Kidney tubule cell (primary cell): ENCODE measurements at regions not wholly inside any gene's neighbourhood (a gene's known extent, or its start where the extent isn't known, plus 50 kb on each side); places are given as distances from the start of the nearest gene placed in this dataset.

Experiments
- DNase-seq: peaks from one replicate; pipeline ENCODE4 v3.0.0-alpha.2; 2018; ENCODE audit warnings: low spot score

DNA sequence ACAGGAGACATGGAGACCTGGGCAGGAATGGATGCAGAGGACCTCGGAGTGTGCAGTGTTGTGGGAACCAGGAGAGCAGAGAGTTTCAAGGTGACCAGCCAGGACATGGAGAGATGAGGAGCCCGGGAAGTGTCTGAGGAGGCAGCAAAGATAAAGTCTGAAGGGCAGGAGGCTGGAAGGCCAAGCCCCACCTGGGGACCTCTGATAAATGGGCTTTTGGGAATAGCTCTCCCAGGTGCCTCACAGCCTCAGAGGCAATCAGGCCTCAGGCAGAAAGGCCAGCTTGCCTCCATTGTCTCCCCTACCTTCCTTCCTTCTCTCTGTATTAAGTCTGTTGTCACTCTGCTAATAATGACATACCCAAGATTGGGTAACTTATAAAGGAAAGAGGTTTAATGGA is 97.5 kb upstream of the TPM1 start:
- no peak for DNase-seq

GRCh38 chr15:62945760-62946159 is 96.8 kb upstream of the TPM1 start:
- no peak for DNase-seq

DNA sequence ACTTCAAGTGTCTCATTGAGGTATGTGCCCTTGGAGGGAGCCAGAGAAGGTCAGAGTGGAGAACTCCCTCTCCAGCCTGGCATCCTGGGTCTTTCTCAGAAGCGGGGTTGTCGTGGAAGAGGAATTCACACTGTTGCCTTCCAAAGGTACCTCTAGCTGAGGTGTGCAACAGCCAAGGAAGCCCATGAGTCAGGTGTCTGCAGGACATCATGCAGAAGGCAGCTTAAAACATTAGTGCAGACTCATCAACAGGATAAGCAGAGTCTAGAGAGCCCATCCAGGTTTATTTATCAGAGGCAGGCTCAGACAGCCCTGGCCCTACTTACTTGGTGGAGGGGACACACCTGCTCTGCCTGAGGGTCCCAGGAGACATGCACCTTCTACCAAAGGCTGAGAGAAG is 95.6 kb upstream of the TPM1 start:
- peak; percentile 61 for DNase-seq

- no peak for DNase-seq
Observed at GRCh38 chr15:62950462-62950931, 92.0 kb upstream of the TPM1 start.

- DNase-seq: no peak
Observed at GRCh38 chr15:62951481-62951880, 91.1 kb upstream of the TPM1 start.

DNA sequence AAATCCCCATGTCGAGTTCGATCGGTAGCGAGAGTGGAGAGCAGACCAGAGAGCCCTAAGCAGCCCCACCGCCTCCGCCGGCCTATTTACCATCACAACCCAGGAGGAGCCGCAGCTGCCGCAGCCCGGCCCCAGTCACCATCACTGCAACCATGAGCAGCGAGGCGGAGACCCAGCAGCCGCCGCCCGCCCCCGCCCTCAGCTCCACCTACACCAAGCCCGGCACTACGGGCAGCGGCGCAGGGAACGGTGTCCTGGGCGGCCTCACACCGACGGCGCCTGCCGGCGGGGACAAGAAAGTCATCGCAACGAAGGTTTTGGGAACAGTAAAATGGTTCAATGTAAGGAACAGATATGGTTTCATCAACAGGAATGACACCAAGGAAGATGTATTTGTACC is 89.5 kb upstream of the TPM1 start:
- peak; percentile 56 for DNase-seq

DNA sequence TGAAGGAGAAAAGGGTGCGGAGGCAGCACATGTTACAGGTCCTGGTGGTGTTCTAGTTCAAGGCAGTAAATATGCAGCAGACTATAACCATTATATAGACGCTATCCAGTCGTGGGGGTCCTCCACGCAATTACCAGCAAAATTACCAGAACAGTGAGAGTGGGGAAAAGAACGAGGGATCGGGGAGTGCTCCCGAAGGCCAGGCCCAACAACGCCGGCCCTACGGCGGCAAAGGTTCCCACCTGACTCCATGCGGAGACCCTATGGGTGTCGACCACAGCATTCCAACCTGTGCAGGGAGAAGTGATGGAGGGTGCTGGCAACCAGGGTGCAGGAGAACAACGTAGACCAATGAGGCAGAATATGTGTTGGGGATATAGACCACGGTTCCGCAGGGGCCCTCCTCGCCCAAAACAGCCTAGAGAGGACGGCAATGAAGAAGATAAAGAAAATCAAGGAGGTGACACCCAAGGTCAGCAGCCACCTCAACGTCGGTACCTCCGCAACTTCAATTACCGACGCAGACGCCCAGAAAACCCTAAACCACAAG is 89.0 kb upstream of the TPM1 start:
- DNase-seq: no peak

DNA sequence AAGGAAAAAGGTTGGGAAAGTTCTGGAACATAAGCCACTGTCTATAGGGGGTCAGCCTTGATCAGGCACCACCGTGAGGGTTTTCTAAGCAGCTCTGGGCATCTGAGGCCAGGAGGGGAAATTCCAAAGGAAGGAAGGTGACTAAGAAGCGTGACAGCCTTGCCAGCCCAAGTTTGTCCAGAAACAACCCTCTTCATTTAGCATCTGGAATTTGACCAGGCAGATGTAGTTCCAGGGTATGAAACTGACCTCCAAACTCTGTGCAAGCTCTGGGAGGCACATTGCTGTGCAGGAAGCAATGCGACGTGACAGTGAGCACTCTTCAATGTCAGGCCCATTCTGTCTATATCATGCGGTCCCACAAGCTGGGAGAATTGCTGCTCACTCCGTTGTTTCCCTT is 85.4 kb upstream of the TPM1 start:
- DNase-seq: peak; percentile 92

GRCh38 chr15:62958528-62959363 is 83.8 kb upstream of the TPM1 start:
- DNase-seq: peak; percentile 63

- no peak for DNase-seq
Observed at GRCh38 chr15:62961134-62961533, 81.4 kb upstream of the TPM1 start.

DNA sequence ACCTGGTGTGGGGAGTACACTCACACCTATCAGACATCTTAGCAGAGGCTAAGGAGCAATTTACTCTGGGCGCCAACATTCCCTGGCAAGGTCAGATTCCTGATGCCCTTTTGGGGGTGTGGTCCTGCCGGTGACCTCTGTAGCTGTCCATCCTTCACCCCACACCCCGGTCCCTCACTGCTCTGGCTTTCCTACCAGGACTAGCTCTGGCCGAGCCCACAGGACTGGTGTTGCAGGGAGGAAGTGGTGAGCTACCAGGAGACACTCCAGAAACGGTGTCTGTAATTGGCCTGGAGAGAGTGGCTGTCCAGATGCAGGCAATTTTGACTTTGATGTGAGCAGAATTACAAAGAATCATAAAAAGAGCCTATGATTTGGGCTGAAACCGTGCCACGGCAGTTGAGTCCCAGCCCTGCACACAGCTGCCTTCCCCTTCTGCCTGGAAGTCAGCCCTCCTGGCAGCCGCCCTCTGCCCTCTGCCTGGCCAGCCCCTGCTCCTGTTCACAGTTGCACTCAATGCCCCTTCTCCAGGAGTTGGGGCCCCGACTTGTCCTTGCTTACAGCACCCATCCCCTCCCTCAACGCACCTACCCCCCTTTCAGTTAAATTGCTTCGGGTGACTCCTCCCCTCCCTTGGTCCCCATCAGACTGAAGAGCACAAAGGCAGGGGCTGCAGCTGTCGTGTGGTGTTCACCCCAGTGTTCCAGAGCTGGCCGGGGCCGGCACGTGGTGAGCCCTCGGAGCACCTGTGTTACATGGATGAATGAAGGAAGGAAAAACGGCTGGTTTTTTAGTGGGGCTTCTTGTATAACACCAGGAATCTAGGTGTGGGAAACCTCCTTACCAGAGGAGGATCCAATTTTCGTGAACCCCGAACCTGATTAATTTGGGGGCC is 80.2 kb upstream of the TPM1 start:
- no peak for DNase-seq

DNA sequence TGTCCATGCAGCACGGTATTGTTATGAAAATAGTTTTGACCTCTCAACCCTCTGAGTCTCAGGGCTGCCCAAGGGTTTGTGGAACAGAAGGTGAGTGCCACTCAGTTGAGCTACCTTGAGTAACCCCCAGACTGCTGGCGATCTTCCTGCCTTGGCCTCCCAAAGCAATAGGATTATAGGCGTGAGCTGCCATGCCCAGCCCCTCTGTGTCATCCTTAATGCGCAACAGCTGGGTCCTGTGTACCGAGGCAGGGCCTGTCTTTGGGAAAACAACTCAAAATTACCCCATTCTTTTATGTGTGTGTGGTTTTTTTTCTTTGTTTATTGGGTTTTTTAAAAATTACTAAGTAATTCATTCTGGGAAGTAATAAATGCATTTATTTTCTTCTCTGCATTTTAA is 78.3 kb upstream of the TPM1 start:
- no peak for DNase-seq

DNA sequence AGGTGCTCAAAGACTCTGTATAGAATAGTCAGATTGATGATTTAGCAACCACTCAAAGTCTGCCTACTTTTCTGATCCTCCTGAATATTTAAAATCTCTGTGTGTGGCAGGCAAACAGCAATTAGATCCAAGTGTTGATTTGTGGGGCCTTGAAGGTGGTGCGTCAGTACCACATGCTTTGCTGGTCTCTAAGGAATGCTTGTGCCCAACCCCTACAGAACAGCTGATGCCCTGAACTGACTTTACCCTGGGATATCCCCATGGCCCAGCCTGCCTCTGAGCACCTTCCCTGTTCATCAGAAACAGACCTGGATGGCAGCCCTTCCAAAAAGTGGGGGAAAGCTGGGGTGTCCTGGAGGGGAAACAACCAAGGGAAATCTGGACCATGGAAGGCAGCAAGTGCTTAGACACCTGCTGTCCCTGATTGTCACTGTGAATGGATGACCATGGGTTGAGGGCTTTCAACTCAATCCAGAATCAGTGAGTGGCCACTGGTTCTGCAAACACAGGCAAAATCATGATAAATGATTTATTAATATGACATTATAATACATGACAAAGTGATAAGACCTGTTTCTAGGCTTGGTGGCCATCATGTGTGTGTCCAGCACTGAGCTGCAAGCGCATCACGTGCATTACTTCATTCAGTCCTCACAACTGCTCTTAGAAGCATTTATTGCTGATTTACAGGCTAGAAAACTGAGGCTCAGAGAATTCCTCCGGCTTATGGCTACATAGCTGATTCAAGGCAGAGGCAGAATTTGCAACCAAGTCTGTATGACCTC is 76.1 kb upstream of the TPM1 start:
- no peak for DNase-seq

GRCh38 chr15:62968699-62969098 is 73.8 kb upstream of the TPM1 start:
- DNase-seq: no peak

GRCh38 chr15:62969442-62970089 is 73.0 kb upstream of the TPM1 start:
- peak; percentile 69 for DNase-seq

GRCh38 chr15:62972814-62973213 is 69.7 kb upstream of the TPM1 start:
- DNase-seq: peak; percentile 88

DNA sequence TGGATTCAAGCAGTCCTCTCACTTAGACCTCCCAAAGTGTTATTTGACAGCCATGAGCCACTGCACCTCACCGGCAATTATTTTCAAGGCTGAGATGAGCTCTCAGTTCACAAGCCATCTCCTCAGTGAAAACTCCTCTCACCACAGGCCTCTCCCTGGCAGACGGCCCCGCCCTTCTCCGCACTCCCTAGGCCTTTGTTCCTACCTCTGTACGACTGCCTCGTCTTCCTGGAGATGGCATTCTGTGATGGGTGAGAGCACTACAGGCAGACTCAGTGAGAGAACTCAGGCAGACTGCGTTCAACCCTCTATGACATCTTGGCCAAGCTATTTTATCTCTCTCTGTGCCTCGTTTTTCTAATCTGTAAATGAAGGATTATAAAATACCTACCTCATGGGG is 67.0 kb upstream of the TPM1 start:
- DNase-seq: peak; percentile 75

GRCh38 chr15:62976301-62976881 is 66.2 kb upstream of the TPM1 start:
- DNase-seq: peak; percentile 96

GRCh38 chr15:62977952-62978811 is 64.4 kb upstream of the TPM1 start:
- peak; percentile 96 for DNase-seq

GRCh38 chr15:62979252-62979651 is 63.3 kb upstream of the TPM1 start:
- peak; percentile 48 for DNase-seq
